ENCODE measurements at regions not wholly inside any gene's neighbourhood (a gene's known extent, or its start where the extent isn't known, plus 50 kb on each side); places are given as distances from the start of the nearest gene placed in this dataset.

DNA sequence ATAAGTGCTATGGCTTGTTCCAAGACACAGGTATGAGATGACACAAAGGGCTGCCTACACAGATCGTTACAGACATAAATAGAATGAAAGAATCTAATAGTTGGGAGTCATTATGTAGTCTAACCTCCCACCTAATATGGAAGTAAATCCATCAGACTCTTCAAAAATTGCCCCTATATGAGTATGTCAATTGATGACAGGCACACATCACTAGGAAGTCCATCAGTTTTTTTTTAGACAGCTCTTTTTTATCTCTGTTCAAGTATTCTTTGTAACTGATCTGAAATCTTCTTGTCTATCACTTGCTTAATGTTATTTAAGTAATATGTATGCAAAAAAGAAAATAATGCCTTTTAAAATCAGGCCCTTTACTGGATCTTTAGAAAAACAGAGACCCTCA lies 191.6 kb downstream of the UBE2NL start:
- TF ChIP-seq FOSL1 (IDR thresholded peaks at IDR 0.05; ENCODE audit: insufficient read depth, low read depth, low read length) (no peak), EGR1 (IDR thresholded peaks at IDR 0.05; ENCODE audit: borderline replicate concordance, low read depth, low read length) (no peak), ZNF274 (IDR thresholded peaks at IDR 0.05; ENCODE audit: borderline replicate concordance, extremely low read depth, low read length) (no peak), POLR2A (IDR thresholded peaks at IDR 0.05; ENCODE audit: control extremely low read depth in 1 of 2, low read depth in 2 of 2, low read length in 2 of 2) (no peak), POLR2AphosphoS5 (IDR thresholded peaks at IDR 0.05; ENCODE audit: low read depth, low read length) (no peak), EZH2 (IDR thresholded peaks at IDR 0.05; ENCODE audit: low read depth, low read length, severe bottlenecking) (no peak), KDM4A (IDR thresholded peaks at IDR 0.05; ENCODE audit: low read depth, low read length, severe bottlenecking) (no peak), TAF1 (IDR thresholded peaks at IDR 0.05; ENCODE audit: low read depth, low read length) (no peak), SIN3A (conservative IDR thresholded peaks at IDR 0.05 in 1 of 2, IDR thresholded peaks at IDR 0.05 in 1 of 2; ENCODE audit: low read depth in 1 of 2, low read length in 2 of 2) (no peak)
- TF ChIP-seq, protein P1, sequence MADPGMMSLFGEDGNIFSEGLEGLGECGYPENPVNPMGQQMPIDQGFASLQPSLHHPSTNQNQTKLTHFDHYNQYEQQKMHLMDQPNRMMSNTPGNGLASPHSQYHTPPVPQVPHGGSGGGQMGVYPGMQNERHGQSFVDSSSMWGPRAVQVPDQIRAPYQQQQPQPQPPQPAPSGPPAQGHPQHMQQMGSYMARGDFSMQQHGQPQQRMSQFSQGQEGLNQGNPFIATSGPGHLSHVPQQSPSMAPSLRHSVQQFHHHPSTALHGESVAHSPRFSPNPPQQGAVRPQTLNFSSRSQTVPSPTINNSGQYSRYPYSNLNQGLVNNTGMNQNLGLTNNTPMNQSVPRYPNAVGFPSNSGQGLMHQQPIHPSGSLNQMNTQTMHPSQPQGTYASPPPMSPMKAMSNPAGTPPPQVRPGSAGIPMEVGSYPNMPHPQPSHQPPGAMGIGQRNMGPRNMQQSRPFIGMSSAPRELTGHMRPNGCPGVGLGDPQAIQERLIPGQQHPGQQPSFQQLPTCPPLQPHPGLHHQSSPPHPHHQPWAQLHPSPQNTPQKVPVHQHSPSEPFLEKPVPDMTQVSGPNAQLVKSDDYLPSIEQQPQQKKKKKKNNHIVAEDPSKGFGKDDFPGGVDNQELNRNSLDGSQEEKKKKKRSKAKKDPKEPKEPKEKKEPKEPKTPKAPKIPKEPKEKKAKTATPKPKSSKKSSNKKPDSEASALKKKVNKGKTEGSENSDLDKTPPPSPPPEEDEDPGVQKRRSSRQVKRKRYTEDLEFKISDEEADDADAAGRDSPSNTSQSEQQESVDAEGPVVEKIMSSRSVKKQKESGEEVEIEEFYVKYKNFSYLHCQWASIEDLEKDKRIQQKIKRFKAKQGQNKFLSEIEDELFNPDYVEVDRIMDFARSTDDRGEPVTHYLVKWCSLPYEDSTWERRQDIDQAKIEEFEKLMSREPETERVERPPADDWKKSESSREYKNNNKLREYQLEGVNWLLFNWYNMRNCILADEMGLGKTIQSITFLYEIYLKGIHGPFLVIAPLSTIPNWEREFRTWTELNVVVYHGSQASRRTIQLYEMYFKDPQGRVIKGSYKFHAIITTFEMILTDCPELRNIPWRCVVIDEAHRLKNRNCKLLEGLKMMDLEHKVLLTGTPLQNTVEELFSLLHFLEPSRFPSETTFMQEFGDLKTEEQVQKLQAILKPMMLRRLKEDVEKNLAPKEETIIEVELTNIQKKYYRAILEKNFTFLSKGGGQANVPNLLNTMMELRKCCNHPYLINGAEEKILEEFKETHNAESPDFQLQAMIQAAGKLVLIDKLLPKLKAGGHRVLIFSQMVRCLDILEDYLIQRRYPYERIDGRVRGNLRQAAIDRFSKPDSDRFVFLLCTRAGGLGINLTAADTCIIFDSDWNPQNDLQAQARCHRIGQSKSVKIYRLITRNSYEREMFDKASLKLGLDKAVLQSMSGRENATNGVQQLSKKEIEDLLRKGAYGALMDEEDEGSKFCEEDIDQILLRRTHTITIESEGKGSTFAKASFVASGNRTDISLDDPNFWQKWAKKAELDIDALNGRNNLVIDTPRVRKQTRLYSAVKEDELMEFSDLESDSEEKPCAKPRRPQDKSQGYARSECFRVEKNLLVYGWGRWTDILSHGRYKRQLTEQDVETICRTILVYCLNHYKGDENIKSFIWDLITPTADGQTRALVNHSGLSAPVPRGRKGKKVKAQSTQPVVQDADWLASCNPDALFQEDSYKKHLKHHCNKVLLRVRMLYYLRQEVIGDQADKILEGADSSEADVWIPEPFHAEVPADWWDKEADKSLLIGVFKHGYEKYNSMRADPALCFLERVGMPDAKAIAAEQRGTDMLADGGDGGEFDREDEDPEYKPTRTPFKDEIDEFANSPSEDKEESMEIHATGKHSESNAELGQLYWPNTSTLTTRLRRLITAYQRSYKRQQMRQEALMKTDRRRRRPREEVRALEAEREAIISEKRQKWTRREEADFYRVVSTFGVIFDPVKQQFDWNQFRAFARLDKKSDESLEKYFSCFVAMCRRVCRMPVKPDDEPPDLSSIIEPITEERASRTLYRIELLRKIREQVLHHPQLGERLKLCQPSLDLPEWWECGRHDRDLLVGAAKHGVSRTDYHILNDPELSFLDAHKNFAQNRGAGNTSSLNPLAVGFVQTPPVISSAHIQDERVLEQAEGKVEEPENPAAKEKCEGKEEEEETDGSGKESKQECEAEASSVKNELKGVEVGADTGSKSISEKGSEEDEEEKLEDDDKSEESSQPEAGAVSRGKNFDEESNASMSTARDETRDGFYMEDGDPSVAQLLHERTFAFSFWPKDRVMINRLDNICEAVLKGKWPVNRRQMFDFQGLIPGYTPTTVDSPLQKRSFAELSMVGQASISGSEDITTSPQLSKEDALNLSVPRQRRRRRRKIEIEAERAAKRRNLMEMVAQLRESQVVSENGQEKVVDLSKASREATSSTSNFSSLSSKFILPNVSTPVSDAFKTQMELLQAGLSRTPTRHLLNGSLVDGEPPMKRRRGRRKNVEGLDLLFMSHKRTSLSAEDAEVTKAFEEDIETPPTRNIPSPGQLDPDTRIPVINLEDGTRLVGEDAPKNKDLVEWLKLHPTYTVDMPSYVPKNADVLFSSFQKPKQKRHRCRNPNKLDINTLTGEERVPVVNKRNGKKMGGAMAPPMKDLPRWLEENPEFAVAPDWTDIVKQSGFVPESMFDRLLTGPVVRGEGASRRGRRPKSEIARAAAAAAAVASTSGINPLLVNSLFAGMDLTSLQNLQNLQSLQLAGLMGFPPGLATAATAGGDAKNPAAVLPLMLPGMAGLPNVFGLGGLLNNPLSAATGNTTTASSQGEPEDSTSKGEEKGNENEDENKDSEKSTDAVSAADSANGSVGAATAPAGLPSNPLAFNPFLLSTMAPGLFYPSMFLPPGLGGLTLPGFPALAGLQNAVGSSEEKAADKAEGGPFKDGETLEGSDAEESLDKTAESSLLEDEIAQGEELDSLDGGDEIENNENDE (IDR thresholded peaks at IDR 0.05; ENCODE audit: insufficient replicate concordance, low read length): no peak
- TF ChIP-seq, protein P2, sequence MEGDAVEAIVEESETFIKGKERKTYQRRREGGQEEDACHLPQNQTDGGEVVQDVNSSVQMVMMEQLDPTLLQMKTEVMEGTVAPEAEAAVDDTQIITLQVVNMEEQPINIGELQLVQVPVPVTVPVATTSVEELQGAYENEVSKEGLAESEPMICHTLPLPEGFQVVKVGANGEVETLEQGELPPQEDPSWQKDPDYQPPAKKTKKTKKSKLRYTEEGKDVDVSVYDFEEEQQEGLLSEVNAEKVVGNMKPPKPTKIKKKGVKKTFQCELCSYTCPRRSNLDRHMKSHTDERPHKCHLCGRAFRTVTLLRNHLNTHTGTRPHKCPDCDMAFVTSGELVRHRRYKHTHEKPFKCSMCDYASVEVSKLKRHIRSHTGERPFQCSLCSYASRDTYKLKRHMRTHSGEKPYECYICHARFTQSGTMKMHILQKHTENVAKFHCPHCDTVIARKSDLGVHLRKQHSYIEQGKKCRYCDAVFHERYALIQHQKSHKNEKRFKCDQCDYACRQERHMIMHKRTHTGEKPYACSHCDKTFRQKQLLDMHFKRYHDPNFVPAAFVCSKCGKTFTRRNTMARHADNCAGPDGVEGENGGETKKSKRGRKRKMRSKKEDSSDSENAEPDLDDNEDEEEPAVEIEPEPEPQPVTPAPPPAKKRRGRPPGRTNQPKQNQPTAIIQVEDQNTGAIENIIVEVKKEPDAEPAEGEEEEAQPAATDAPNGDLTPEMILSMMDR (IDR thresholded peaks at IDR 0.05; ENCODE audit: control extremely low read depth in 1 of 3, insufficient read depth in 1 of 3, low read depth in 1 of 3, low read length in 3 of 3): no peak
- TF ChIP-seq, protein P3, sequence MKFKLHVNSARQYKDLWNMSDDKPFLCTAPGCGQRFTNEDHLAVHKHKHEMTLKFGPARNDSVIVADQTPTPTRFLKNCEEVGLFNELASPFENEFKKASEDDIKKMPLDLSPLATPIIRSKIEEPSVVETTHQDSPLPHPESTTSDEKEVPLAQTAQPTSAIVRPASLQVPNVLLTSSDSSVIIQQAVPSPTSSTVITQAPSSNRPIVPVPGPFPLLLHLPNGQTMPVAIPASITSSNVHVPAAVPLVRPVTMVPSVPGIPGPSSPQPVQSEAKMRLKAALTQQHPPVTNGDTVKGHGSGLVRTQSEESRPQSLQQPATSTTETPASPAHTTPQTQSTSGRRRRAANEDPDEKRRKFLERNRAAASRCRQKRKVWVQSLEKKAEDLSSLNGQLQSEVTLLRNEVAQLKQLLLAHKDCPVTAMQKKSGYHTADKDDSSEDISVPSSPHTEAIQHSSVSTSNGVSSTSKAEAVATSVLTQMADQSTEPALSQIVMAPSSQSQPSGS (IDR thresholded peaks at IDR 0.05; ENCODE audit: low read length): no peak

Data from H1 (cell line).